H1 (cell line): ENCODE measurements at regions not wholly inside any gene's neighbourhood (a gene's known extent, or its start where the extent isn't known, plus 50 kb on each side); places are given as distances from the start of the nearest gene placed in this dataset.

Source experiments
- CHD1 ChIP-seq: IDR thresholded peaks from 2 replicates; pipeline ENCODE4 v1.6.1; 2012; ENCODE audit warnings: low read depth, low read length, improper control_type of control experiment
- CHD7 ChIP-seq: fragments of 300-600 bp; sonication (generic); IDR thresholded peaks from 2 replicates; pipeline ENCODE4 v1.7.1; 2012; ENCODE audit warnings: low read length, moderate library complexity, mild to moderate bottlenecking, inconsistent platforms; ENCODE audit not compliant: insufficient replicate concordance
- FOSL1 ChIP-seq: IDR thresholded peaks from 2 replicates; pipeline ENCODE4 v1.6.1; 2011; ENCODE audit warnings: mild to moderate bottlenecking, low read depth, low read length, moderate library complexity; ENCODE audit not compliant: insufficient read depth
- ZNF274 ChIP-seq: IDR thresholded peaks from 2 replicates; pipeline ENCODE4 v1.7.0; 2012; ENCODE audit warnings: low read length, borderline replicate concordance; ENCODE audit errors: extremely low read depth

- no peak for TF ChIP-seq CHD7
- no peak for TF ChIP-seq FOSL1
- TF ChIP-seq ZNF274: no peak
- TF ChIP-seq CHD1: no peak
- TF ChIP-seq, all 59 proteins: peak for 0
Observed at GRCh38 chr10:3992382-3993178, 207.6 kb upstream of the KLF6 start (continued).
